ENCODE measurements at regions not wholly inside any gene's neighbourhood (a gene's known extent, or its start where the extent isn't known, plus 50 kb on each side); places are given as distances from the start of the nearest gene placed in this dataset.
"Not testable (repeated sequence)": the region's sequence is repeated elsewhere in the genome, so short reads cannot be mapped to it uniquely, and the experiment has no call there.

DNA sequence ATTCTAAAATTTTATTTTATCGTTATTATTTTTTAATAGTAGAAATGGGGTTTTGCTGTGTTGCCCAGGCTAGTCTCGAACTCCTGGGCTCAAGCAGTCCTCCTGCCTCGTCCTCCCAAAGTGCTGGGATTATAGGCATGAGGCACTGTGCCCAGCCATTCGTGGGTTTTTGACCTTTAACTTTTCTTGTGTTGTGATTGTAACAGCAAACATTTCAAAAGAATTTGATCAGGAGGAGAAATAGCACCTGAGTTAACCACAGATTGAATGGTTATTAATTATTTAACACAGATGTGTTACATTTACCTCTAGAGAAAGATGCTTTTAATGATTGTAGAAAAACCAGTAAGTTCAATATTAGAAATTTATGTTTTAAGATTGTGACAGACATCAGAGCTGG is 132.0 kb downstream of the HAUS1 start:
- no peak for DNase-seq

DNA sequence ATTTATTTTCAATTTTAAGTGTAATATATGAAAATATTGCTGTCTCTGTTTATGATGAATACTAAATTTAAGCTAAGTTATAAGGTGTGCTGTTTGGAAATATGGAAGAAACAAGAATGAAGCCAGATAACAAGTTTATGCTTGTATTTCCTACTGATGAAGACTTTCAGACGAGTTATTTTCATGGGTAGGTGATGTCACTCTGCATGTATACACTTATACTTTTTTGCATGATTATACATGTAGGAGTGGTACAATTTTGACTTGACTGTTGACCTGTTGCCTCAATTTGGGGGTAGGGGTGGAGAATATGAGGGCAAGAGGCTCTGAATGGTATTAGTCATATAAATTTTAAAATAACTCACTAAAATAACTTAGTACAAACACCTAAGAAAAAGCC is 133.7 kb downstream of the HAUS1 start:
- DNase-seq: no peak

DNA sequence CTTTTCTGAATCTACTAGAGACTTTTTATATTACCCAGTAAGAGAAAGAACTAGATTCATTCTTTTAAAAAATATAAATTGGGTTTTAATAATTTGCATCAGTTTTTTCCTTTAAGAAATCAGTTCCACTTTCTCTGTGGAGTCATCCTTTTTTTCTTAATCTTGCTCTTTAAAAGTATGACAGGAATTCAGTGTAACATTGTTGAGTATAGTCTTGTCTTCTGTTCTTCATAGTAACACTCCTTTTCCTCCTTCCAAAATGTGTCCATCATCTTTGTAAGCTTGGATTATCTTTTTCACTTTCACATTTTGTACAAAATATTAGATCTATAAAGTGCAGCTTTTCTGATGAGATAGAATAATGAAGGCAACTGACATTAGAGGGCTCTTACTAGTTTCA is 135.4 kb downstream of the HAUS1 start:
- no peak for DNase-seq

DNA sequence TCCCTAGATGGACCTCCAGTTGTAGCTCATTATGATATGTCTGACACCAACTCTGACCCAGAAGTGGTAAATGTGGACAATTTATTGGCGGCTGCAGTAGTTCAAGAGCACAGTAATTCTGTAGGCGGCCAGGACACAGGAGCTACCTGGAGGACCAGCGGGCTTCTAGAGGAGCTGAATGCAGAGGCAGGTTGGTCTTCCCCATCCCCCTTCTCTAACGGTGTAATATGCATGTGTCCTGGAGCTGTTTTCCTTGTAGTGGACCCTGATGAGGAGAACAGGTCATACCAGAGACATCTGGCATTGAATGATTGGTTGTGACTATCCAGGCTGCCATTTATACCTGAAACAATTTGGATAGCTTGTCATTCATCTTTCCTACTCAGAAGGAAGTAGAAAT is 135.8 kb downstream of the HAUS1 start:
- no peak for DNase-seq

DNA sequence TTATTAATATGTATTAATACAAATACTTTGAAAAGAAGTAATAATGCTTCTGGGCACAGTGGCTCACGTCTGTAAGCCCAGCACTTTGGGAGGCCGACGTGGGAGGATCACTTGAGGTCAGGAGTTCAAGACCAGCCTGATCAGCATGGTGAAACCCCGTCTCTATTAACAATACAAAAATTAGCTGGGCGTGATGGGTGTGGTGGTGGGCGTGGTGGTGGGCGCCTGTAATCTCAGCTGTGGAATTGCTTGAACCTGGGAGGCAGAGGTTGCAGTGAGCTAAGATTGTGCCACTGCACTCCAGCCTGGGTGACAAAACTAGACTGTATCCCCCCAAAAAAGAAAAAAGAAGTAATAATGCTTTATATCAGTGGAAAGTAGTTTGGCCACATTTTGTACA is 137.2 kb downstream of the HAUS1 start:
- not testable (repeated sequence) for DNase-seq

DNA sequence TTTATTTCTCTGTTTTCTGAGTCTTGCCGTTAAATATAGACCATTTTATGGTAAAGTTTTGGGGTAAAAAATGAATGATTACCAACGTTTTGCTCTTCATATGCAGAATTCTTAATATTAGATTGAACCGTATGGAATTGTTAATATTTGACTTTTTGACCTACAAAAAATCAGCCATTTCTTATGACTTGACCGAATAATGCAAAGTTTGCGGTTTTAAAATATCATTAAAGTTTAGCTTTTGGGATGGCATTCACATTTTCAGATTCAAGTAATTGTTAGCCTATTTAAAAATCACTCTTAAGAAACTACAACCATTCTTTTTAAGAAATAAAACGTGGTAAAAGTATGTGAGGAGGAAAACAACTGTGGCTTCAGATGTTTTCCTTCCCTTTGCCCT is 138.0 kb downstream of the HAUS1 start:
- DNase-seq: no peak

DNA sequence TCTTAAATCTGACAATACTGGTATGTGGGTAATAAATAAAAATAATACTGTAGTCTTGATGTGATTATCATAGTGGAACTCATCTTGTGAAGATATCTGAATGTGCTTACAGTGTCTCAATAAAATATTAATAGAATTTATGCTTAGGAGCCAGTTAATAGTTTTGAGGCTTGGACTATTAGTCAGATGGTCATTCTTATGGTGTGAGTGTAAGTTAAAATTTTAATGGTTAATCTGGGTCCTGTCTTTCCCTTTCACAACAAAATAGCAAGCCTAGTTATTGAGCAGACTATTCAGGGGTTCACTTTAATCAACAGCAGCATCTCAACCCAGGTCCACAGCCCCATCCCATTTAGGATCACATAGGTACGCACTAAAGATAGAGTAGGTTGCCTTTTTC is 138.9 kb downstream of the HAUS1 start:
- no peak for DNase-seq

DNA sequence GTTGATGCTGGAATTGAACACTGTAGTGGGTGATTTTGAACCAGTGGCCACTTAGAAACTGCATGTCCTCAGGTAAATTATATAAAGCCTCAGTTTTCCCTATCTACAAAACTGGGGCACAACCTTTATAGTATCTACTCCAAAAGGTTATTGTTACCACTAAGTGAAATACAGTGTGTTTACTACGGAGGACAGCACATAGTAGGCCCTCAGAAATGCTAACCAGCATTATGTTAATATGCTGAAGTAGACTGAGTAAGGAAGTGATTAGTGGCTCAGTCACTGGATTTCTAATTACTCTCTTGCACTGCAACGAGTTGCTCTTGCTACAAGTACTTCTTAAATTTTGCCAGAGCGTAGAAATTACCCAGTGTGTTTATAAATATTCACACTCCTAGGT is 139.5 kb downstream of the HAUS1 start:
- DNase-seq: no peak

DNA sequence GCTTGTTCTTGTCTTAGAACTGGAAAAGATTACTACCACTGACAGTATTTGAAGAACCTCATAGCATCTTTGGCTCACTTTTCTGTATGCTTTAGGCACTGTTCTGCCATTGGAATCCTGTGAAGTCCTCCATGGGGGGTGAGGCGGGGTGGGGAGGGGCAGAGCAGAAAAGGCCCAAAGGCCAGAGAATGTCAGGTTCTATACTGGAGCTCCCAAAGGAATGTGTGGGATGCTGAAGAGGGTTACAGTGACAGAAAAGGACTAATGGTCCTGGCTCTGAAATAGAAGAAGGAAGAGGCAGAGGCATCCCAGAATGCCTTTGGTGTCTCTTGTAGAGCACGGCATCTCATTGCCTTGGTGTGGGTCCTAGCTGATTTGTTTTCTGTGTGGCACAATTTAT is 141.9 kb downstream of the HAUS1 start:
- no peak for DNase-seq

DNA sequence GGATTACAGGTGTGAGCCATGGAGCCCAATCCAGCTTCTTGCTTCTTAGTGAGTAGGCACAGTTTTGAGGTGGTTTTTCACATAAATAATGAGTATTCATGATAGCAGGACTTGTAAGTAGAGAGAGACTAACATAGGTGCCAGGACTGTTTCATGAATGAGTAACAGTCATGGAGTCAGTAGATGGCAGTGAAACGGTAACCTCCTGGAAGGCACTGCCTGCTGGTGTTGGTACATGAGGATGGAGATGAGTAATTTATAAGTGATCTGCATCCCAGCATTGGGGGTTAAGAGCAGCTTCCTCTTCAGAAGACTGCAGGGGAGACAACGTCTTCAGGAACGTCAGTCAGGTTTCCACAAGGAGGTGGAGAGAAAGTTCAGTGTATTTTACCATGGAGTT is 143.8 kb downstream of the HAUS1 start:
- no peak for DNase-seq

DNA sequence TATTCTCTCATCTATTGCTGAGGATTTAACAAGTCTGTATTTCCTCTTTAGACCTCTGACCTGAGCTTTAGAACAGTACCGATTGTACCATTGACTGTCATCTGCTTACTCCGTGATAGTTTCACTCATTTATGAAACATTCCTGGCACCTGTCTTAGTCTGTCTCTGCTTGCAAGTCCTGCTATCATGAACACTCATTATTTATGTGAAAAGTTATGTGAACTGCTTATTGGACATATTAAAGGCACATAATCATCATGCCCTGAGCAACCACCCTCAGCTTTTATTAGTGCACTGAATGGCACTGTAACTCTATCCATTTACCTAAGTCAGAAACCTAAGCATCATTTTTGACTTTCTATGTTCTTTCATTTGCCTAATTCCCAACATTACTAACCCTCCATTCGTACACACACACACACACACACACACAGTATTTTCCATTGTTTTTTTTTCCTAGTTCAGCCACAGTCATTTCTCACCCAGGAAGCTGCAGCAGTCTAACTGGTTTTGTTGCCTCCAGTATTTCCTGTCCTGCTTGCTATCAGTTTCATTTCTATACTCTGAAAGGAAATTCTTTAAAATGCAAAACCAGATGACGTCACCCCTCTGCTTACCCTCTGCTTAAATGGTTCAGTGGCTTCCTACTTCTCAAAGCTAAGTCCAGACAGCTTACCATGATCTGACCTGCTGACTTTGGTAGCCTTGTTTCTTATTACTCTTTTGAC is 146.1 kb downstream of the HAUS1 start:
- DNase-seq: peak; percentile 59 to 61

DNA sequence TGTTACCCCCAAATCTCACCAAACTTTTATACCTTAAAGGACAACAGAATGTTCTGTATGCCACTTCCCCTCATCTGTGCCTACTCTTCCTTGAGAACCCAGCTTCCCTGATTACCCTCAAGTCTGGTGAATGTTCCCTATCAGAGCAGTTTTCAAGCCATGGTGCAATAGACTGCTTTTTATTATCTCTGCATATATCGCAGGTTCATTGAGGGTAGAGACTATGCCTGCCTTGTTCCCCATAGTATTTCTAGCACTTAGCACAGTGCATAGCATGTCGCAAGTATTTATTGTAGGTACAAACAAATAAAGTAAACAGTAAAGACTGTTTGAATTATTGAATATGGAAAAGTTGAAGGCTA is 146.6 kb downstream of the HAUS1 start:
- DNase-seq: no peak

DNA sequence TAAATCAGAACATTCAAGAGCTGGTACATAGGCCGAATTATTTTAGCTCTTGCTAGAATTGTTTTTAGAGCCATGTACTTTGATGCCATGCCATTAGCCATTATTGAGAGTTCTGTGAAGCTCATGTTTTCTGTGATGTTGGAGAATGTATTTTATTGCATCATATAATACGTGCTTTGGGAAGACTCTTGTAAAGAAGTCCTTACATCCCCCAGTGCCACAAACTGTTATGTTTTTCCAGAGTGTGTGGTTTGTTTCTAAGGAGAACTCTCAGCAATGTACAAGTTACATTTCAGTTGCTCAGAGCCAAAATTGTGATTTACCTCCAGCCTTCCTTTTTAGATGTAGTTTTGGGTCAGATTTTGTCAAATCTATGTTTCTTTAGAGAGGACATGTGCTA is 148.6 kb downstream of the HAUS1 start:
- no peak for DNase-seq

DNA sequence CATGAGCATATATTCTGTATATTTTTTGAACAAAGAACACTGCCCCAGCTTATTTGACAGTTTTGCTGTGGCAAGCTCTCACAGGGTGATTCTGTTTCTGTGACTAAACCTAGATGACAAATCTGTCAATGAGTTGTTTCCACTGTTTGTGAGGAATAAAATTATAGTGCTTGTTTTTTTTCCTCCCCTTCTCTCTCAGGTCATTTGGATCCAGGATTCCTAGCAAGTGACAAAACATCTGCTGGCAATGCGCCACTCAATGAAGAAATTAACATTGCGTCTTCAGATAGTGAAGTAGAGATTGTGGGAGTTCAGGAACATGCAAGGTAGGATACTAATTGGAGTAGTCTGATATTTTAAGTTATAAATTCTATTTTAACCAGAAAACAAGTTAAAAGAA is 149.3 kb downstream of the HAUS1 start:
- no peak for DNase-seq

DNA sequence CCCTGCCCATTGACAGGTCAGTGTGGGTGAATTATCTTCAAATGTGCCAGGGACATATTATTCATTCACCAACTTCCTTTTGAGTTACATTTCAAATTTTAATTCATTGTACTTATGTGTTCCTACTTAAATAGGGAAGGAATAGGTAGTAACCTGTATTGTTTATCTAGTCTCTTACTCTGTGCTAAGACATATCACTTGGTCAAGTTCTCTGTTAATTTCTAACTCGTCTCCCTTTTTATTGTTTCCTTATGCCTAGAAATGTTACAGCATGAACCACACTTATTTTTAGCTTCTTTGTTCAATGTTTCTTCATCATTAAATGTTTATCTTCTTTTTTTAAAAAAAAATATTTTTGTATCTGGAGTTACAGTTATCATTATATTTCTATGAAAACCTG is 151.9 kb downstream of the HAUS1 start:
- no peak for DNase-seq

DNA sequence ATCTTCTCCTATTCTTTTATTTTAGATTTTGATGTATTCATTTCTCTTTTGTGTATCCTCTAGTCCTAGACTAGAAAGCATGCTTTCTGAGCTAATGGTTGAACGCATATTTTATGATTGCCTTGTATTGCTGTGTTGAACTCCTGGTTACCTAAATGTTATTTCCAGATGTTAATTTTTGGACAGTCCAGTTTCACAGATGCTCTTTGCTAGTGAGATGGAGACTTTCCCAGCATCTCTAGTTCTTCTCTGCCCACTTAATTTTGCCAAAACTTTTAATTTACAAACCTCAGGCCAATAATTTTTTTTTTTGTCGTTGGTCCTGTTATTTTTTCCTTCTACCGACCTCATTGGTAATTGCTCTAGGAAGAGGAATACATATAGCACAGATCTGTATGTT is 153.2 kb downstream of the HAUS1 start:
- DNase-seq: no peak

DNA sequence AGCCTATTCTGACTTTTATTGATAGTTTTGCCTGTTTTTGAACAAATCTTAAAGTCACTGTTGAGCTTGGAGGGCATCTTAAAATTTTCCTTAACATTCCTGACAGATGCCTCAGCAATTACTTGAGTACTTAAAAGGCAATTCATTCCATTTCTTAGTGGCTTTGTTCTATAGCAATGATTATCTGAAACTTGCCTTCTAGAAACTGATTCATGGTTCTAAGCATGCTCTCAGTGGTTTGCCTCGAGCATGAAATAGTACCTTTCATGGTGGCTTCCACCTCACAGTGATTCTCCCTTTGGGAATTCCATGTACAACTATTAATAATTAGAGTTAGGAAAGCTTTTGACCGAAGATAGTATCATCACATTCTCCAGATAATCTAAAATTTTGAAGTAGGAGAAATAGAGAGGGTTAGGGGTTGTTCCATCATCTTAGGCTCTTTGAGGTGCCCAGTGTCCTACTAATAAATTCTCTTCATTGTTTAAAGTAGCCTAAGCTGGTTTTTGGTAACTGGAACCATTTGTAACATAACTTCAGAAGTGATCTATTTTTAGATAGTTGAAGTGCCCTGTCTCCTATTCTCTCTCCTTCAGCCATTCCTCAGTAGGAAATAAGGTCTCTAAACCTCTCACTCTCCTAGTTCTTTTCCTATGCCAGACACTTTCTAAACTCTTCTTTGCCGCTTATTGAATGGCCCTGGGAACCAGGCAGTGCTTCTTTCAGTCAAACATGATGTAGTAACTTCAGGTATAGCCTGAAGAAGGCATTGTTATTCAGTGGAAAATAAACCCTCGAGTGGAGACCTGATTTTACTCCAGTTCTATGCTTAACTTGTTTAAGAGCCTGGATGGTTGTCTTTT is 156.1 kb downstream of the HAUS1 start:
- no peak for DNase-seq

DNA sequence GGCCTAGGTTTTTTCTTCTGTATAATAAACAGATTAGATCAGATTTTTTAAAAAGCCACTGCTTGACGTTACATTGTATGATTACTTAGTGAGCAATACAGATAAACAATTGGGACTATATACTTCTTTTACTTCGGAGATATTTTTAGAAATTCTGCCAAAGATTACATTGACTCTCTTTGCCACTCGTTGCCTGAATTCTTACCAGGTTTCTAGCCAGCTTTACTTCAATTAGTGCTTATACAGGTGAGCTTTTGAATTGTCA is 156.6 kb downstream of the HAUS1 start:
- no peak for DNase-seq

DNA sequence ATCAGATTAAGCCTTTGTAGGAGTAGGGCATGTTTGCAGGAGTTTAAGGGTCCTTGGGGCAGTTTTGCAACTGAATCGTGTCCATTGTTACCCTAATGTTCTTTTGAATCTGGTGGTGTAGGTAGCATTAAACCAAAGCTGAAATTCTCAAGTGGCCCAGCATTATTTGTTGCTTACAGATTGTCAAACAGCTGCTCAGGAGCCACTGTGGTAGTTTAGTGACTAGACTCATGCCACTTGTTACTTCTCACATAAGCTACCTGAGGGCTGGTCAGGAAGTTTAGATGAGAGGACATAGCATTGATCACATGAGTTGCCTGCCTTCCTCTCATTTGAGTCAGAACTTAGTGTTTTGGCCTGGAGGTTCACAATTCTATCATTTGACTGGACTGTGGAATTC is 157.6 kb downstream of the HAUS1 start:
- no peak for DNase-seq

DNA sequence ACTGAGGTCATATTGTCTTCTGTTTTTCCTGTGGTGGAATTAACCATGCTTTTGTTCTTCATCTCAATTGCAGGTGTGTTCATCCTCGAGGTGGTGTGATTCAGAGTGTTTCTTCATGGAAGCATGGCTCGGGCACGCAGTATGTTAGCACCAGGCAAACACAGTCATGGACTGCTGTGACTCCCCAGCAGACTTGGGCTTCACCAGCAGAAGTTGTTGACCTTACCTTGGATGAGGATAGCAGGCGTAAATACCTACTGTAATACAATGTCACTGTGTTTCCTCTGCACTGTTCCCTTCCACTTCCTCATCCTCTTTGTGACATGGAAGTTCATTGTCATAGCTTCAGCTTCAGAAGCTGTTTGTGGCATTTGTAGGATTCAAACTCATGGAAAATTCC is 158.7 kb downstream of the HAUS1 start:
- no peak for DNase-seq

DNA sequence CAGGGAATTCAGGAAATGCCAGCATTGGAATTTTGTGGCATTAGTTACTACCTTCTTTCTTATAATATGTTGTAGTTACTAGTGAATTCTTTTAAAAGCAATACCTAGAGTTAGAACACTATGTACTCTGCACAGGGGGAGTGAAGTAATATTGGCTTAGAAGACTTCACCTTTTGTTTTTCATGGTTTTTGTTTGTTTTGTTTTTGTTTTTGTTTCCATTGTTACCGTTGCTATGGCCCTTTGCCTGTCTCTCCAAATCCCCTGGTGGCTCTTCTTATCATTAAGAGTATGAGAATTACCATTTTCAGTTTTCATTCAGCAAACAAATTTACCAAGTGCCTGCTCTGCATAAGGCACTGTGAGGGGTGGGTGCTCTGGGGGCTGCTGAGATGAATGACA is 160.1 kb downstream of the HAUS1 start:
- DNase-seq: no peak

DNA sequence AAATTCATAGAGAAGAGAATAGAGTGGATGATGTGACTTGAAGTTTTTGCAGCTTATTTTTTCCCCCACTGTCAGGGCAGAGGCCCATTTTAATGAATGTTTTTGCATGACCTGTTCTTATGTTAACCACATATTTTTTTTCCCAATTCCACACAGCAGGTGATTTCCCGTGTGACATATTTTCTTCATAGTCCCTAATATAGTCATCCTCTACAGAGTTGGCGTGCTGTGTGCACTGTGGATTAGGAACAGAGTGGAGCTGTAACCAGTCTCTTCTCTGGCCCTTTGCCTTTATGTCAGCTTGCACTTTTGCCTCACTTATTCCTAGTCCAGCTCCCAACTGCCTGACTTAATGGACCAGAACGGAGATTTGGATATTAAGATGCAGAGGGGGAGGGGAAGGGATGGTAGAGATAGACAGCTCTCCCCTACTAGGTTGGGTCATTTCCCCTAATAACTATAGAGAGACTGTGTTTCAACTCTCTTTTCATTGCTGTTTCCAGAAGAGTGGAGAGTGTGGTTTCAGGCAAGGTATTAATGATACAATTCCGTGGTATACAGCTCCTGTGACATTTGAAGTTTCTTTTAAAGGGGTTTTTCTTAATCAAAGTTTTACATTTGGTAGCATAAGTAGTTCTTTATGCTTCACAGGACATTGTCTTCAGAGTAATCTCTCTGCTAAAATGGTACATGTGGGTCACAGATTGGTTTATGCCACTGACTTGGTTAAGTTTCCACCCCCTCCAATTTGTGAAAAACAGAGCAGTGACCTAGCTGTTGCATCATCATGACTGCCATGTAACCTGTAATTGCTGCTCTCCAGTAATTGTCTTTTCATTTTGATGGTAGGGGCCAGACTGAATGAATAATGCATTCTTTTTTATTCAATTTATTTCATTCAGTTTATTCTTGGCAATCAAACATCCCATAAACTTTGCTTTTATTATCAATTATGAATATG is 161.3 kb downstream of the HAUS1 start:
- no peak for DNase-seq

DNA sequence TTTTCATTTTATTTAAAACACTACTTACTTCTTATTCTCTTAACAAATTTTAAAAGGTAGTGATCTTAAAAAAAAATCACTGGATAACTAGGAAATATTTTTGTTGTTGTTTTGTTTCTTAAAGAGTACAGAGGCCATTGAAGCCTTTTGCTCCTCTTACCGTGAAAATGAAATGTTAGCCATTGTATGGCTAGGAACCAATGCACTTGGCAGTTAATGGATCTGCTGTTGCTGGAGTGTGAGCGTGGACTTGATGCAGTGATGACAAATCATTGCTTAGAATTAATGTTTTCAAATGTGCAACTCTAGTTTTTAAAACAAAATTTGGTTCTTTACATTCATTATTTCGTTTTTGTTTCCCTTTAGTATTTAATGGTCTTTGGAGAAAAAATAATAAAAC is 162.3 kb downstream of the HAUS1 start:
- DNase-seq: no peak

DNA sequence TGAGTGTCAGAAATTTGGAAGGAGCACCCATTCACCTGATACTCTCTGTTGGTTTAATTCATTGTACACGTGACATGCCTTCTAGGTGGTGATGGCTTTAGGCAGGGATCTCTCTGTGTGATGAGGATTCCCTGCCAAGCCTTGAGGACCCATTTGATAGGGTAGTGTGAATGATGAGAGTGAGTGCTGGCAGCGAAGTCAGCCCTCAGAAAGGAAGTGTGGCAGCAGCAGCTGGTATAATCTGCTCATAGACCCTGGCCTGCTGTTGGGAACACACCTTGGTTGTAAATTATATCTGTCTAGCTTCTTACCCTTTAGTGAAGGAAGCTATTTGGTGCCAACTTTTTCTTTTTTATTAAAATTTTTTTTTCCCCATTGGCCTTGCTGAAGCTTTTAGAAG is 164.5 kb downstream of the HAUS1 start:
- no peak for DNase-seq
